WTC11 (cell line): ENCODE measurements at regions not wholly inside any gene's neighbourhood (a gene's known extent, or its start where the extent isn't known, plus 50 kb on each side); places are given as distances from the start of the nearest gene placed in this dataset.

Experiments used
- AR ChIP-seq: fragments of 250-450 bp; sonication (Bioruptor Pico); IDR thresholded peaks from 2 replicates; pipeline ENCODE4 v1.9.0; 2021; ENCODE audit warnings: mild to moderate bottlenecking
- CTCF ChIP-seq: fragments of 200-600 bp; IDR thresholded peaks from 2 replicates; pipeline ENCODE4 v1.8.0; 2022; ENCODE audit warnings: antibody characterized with exemption
- FOXP1 ChIP-seq: sonication (generic); formaldehyde crosslinking; IDR thresholded peaks from 2 replicates; pipeline ENCODE4 v1.8.0; 2022; ENCODE audit warnings: missing genetic modification reagents, mild to moderate bottlenecking, moderate library complexity, borderline replicate concordance
- OVOL2 ChIP-seq: fragments of 250-450 bp; sonication (Bioruptor Pico); IDR thresholded peaks from 2 replicates; pipeline ENCODE4 v1.9.0; 2021; ENCODE audit warnings: mild to moderate bottlenecking, borderline replicate concordance
- PRDM15 ChIP-seq: sonication (generic); formaldehyde crosslinking; IDR thresholded peaks from 2 replicates; pipeline ENCODE4 v1.8.0; 2022; ENCODE audit warnings: missing genetic modification reagents
- SP1 ChIP-seq: sonication (generic); formaldehyde crosslinking; conservative IDR thresholded peaks from 2 replicates; pipeline ENCODE4 v1.8.1; 2022; ENCODE audit warnings: missing genetic modification reagents

GRCh38 chr6:77340331-77340730 is 123.0 kb downstream of the HTR1B start:
- no peak for TF ChIP-seq CTCF
- TF ChIP-seq PRDM15 (CRISPR knock-in tag): no peak
- TF ChIP-seq SP1: no peak
- no peak for TF ChIP-seq OVOL2 (CRISPR knock-in tag)
- no peak for TF ChIP-seq AR
- TF ChIP-seq FOXP1: no peak
